Peyer's patch (tissue), 4 donors: ENCODE measurements at regions not wholly inside any gene's neighbourhood (a gene's known extent, or its start where the extent isn't known, plus 50 kb on each side); places are given as distances from the start of the nearest gene placed in this dataset.

Source experiments
- DNase-seq, 3 donors: peaks; one replicate each; pipeline ENCODE4 v3.0.0-alpha.2; 2017 to 2019
- H3K27ac ChIP-seq, 4 donors: fragments of 200-600 bp; sonication (generic); one replicate each; pipeline ENCODE4 v1.5.1; 2016 to 2019
- H3K27me3 ChIP-seq, 2 donors: fragments of 200-600 bp; sonication (generic); one replicate each; pipeline ENCODE4 v1.5.1; 2019
- H3K36me3 ChIP-seq, 3 donors: fragments of 200-600 bp; sonication (generic); one replicate each; pipeline ENCODE4 v1.5.1; 2016 to 2019
- H3K4me1 ChIP-seq, 4 donors: fragments of 200-600 bp; sonication (generic); one replicate each; pipeline ENCODE4 v1.5.1; 2016 to 2019
- H3K4me3 ChIP-seq, 4 donors: fragments of 200-600 bp; sonication (generic); 1 replicate in 3 of 4; 2 replicates in 1 of 4; pipeline ENCODE4 v1.5.1; 2016 to 2019; ENCODE audit warnings: mild to moderate bottlenecking in 1 of 4
- H3K9me3 ChIP-seq, 4 donors: fragments of 200-600 bp; sonication (generic); one replicate each; pipeline ENCODE4 v1.5.1; 2016 to 2019; ENCODE audit warnings: mild to moderate bottlenecking in 1 of 4
- CTCF ChIP-seq, 6 experiments: fragments of 450-650 bp in 4 of 6; fragments of 200-600 bp in 2 of 6; sonication (generic) in 1 of 6; IDR thresholded peaks; one replicate each; pipeline ENCODE4 v1.5.1; 2017 to 2019; ENCODE audit warnings: antibody characterized with exemption in 6 of 6, mild to moderate bottlenecking in 3 of 6, moderate library complexity in 1 of 6
- POLR2A ChIP-seq, 2 donors: fragments of 450-650 bp; IDR thresholded peaks; one replicate each; pipeline ENCODE4 v1.5.1; 2017; ENCODE audit warnings: antibody characterized with exemption in 2 of 2, mild to moderate bottlenecking in 2 of 2, moderate library complexity in 2 of 2

GRCh38 chr2:10964052-10964790 lies 52.5 kb downstream of the KCNF1 start:
- DNase-seq = no peak

GRCh38 chr2:10965241-10965843 lies 53.6 kb downstream of the KCNF1 start:
- DNase-seq = no peak
- Histone ChIP-seq H3K36me3 (no peaks in the 10 kb centered on the region), H3K4me3 (no peak overlapping the region), H3K9me3 (no peaks in the 10 kb centered on the region), H3K27ac (no peak overlapping the region), H3K27me3 (no peaks in the 10 kb centered on the region), H3K4me1 (no peaks in the 10 kb centered on the region)
- no peak for TF ChIP-seq POLR2A (IDR thresholded peaks at IDR 0.05)
- TF ChIP-seq CTCF (IDR thresholded peaks at IDR 0.05) = no peak

More at GRCh38 chr2:10964052-10964790, 52.5 kb downstream of the KCNF1 start:
- H3K4me1 ChIP-seq = no peaks in the 10 kb centered on the region
- TF ChIP-seq POLR2A (IDR thresholded peaks at IDR 0.05) = no peak
- no peak for TF ChIP-seq CTCF (IDR thresholded peaks at IDR 0.05)
- no peaks in the 10 kb centered on the region for H3K36me3 ChIP-seq
- H3K27ac ChIP-seq = no peak overlapping the region
- H3K9me3 ChIP-seq = no peaks in the 10 kb centered on the region
- no peak overlapping the region for H3K4me3 ChIP-seq
- no peaks in the 10 kb centered on the region for H3K27me3 ChIP-seq

- no peak overlapping the region for H3K27ac ChIP-seq
- H3K27me3 ChIP-seq = no peaks in the 10 kb centered on the region
- DNase-seq = no peak
- H3K36me3 ChIP-seq = no peaks in the 10 kb centered on the region
- H3K4me3 ChIP-seq = no peak overlapping the region
- H3K9me3 ChIP-seq = no peaks in the 10 kb centered on the region
- no peaks in the 10 kb centered on the region for H3K4me1 ChIP-seq
- TF ChIP-seq CTCF (IDR thresholded peaks at IDR 0.05) (no peak), POLR2A (IDR thresholded peaks at IDR 0.05) (no peak)
Observed at GRCh38 chr2:10966056-10966455, 54.3 kb downstream of the KCNF1 start.

GRCh38 chr2:10966741-10967140 lies 55.0 kb downstream of the KCNF1 start:
- H3K4me1 ChIP-seq = no peaks in the 10 kb centered on the region
- H3K9me3 ChIP-seq = no peaks in the 10 kb centered on the region
- TF ChIP-seq CTCF (IDR thresholded peaks at IDR 0.05) (no peak), POLR2A (IDR thresholded peaks at IDR 0.05) (no peak)
- no peaks in the 10 kb centered on the region for H3K36me3 ChIP-seq
- no peak overlapping the region for H3K4me3 ChIP-seq
- DNase-seq = no peak
- H3K27me3 ChIP-seq = no peaks in the 10 kb centered on the region
- no peak overlapping the region for H3K27ac ChIP-seq

GRCh38 chr2:10968176-10968575 lies 56.4 kb downstream of the KCNF1 start:
- no peak for DNase-seq
- TF ChIP-seq CTCF (IDR thresholded peaks at IDR 0.05) = no peak
- no peak for TF ChIP-seq POLR2A (IDR thresholded peaks at IDR 0.05)
- no peaks in the 10 kb centered on the region for H3K36me3 ChIP-seq
- H3K4me1 ChIP-seq = no peaks in the 10 kb centered on the region
- H3K4me3 ChIP-seq = no peak overlapping the region
- H3K27me3 ChIP-seq = no peaks in the 10 kb centered on the region
- H3K27ac ChIP-seq = no peak overlapping the region
- H3K9me3 ChIP-seq = no peaks in the 10 kb centered on the region
